Activated naive CD4-positive, alpha-beta T cell treated with anti-CD3 and anti-CD28 coated beads, Interleukin-2, amount 50 U/mL, for 24 hours (primary cell): ENCODE measurements at regions not wholly inside any gene's neighbourhood (a gene's known extent, or its start where the extent isn't known, plus 50 kb on each side); places are given as distances from the start of the nearest gene placed in this dataset.

ENCODE experiments used
- H3K27ac Mint-ChIP-seq: one replicate; pipeline ENCODE4 v1.8.0; 2021; ENCODE audit warnings: mild to moderate bottlenecking, mixed read lengths
- H3K27me3 Mint-ChIP-seq: one replicate; pipeline ENCODE4 v1.8.0; 2021; ENCODE audit warnings: mixed read lengths
- H3K36me3 Mint-ChIP-seq: one replicate; pipeline ENCODE4 v1.8.0; 2021; ENCODE audit warnings: mixed read lengths
- H3K4me1 Mint-ChIP-seq: one replicate; pipeline ENCODE4 v1.8.0; 2021; ENCODE audit warnings: mixed read lengths
- H3K4me3 Mint-ChIP-seq: one replicate; pipeline ENCODE4 v1.8.0; 2021; ENCODE audit warnings: mild to moderate bottlenecking, mixed read lengths
- H3K9me3 Mint-ChIP-seq: one replicate; pipeline ENCODE4 v1.8.0; 2021; ENCODE audit warnings: mixed read lengths

- H3K36me3 Mint-ChIP-seq: no peaks in the 10 kb centered on the region
- H3K4me1 Mint-ChIP-seq: no peaks in the 10 kb centered on the region
- H3K27ac Mint-ChIP-seq: no peak overlapping the region
- H3K27me3 Mint-ChIP-seq: no peaks in the 10 kb centered on the region
- no peak overlapping the region for H3K4me3 Mint-ChIP-seq
- no peaks in the 10 kb centered on the region for H3K9me3 Mint-ChIP-seq
Measured at GRCh38 chr6:110033101-110033500, 55.0 kb downstream of the GPR6 start.

- Mint-ChIP-seq H3K36me3 (no peaks in the 10 kb centered on the region), H3K9me3 (no peaks in the 10 kb centered on the region), H3K4me1 (no peaks in the 10 kb centered on the region), H3K27me3 (no peaks in the 10 kb centered on the region), H3K27ac (no peak overlapping the region), H3K4me3 (no peak overlapping the region)
Measured at GRCh38 chr6:110033749-110034666, 55.9 kb downstream of the GPR6 start.

- Mint-ChIP-seq H3K9me3 (no peaks in the 10 kb centered on the region), H3K27me3 (no peaks in the 10 kb centered on the region), H3K4me1 (peaks cover 6% of the 10 kb centered on the region), H3K4me3 (no peak overlapping the region), H3K36me3 (no peaks in the 10 kb centered on the region), H3K27ac (no peak overlapping the region)
Measured at GRCh38 chr6:110034667-110035036, 56.5 kb downstream of the GPR6 start.

- Mint-ChIP-seq H3K9me3 (no peaks in the 10 kb centered on the region), H3K27ac (no peak overlapping the region), H3K4me1 (peaks cover 12% of the 10 kb centered on the region), H3K27me3 (no peaks in the 10 kb centered on the region), H3K4me3 (no peak overlapping the region), H3K36me3 (no peaks in the 10 kb centered on the region)
Measured at GRCh38 chr6:110035321-110035720, 57.2 kb downstream of the GPR6 start.

- H3K27me3 Mint-ChIP-seq: no peaks in the 10 kb centered on the region
- H3K36me3 Mint-ChIP-seq: no peaks in the 10 kb centered on the region
- no peak overlapping the region for H3K27ac Mint-ChIP-seq
- peaks cover 15% of the 10 kb centered on the region for H3K4me1 Mint-ChIP-seq
- no peaks in the 10 kb centered on the region for H3K9me3 Mint-ChIP-seq
- no peak overlapping the region for H3K4me3 Mint-ChIP-seq
Measured at GRCh38 chr6:110036408-110037302, 58.5 kb downstream of the GPR6 start.

GRCh38 chr6:110037726-110038295 lies 59.7 kb downstream of the GPR6 start:
- H3K4me3 Mint-ChIP-seq: no peak overlapping the region
- no peaks in the 10 kb centered on the region for H3K27me3 Mint-ChIP-seq
- no peak overlapping the region for H3K27ac Mint-ChIP-seq
- peaks cover 15% of the 10 kb centered on the region for H3K4me1 Mint-ChIP-seq
- no peaks in the 10 kb centered on the region for H3K36me3 Mint-ChIP-seq
- H3K9me3 Mint-ChIP-seq: no peaks in the 10 kb centered on the region

GRCh38 chr6:110039364-110039980 lies 61.4 kb downstream of the GPR6 start:
- Mint-ChIP-seq H3K36me3 (no peaks in the 10 kb centered on the region), H3K27me3 (no peaks in the 10 kb centered on the region), H3K9me3 (no peaks in the 10 kb centered on the region), H3K4me1 (peaks cover 15% of the 10 kb centered on the region), H3K4me3 (peak overlapping the region; percentile 95), H3K27ac (peak overlapping the region; percentile 97)

- Mint-ChIP-seq H3K27ac (peak overlapping the region; percentile 97), H3K4me1 (peaks cover 15% of the 10 kb centered on the region), H3K4me3 (peak overlapping the region; percentile 95), H3K9me3 (no peaks in the 10 kb centered on the region), H3K36me3 (no peaks in the 10 kb centered on the region), H3K27me3 (no peaks in the 10 kb centered on the region)
Measured at GRCh38 chr6:110039981-110040383, 61.9 kb downstream of the GPR6 start.

- Mint-ChIP-seq H3K36me3 (no peaks in the 10 kb centered on the region), H3K9me3 (no peaks in the 10 kb centered on the region), H3K27ac (peak overlapping the region; percentile 70), H3K4me3 (peak overlapping the region; percentile 51), H3K4me1 (peaks cover 15% of the 10 kb centered on the region), H3K27me3 (no peaks in the 10 kb centered on the region)
Measured at GRCh38 chr6:110040716-110041115, 62.6 kb downstream of the GPR6 start.

- H3K9me3 Mint-ChIP-seq: no peaks in the 10 kb centered on the region
- peak overlapping the region; percentile 51 for H3K4me3 Mint-ChIP-seq
- H3K27ac Mint-ChIP-seq: peak overlapping the region; percentile 70
- no peaks in the 10 kb centered on the region for H3K27me3 Mint-ChIP-seq
- no peaks in the 10 kb centered on the region for H3K36me3 Mint-ChIP-seq
- peaks cover 15% of the 10 kb centered on the region for H3K4me1 Mint-ChIP-seq
Measured at GRCh38 chr6:110041126-110041525, 63.0 kb downstream of the GPR6 start.

- Mint-ChIP-seq H3K4me3 (no peak overlapping the region), H3K4me1 (peaks cover 15% of the 10 kb centered on the region), H3K27me3 (no peaks in the 10 kb centered on the region), H3K36me3 (no peaks in the 10 kb centered on the region), H3K9me3 (no peaks in the 10 kb centered on the region), H3K27ac (no peak overlapping the region)
Measured at GRCh38 chr6:110041830-110042229, 63.7 kb downstream of the GPR6 start.

GRCh38 chr6:110042670-110043296 lies 64.7 kb downstream of the GPR6 start:
- Mint-ChIP-seq H3K36me3 (no peaks in the 10 kb centered on the region), H3K4me1 (peaks cover 15% of the 10 kb centered on the region), H3K27ac (no peak overlapping the region), H3K9me3 (no peaks in the 10 kb centered on the region), H3K4me3 (no peak overlapping the region), H3K27me3 (no peaks in the 10 kb centered on the region)

- H3K27ac Mint-ChIP-seq: peak overlapping the region; percentile 72
- peaks cover 15% of the 10 kb centered on the region for H3K4me1 Mint-ChIP-seq
- no peaks in the 10 kb centered on the region for H3K27me3 Mint-ChIP-seq
- H3K4me3 Mint-ChIP-seq: no peak overlapping the region
- no peaks in the 10 kb centered on the region for H3K9me3 Mint-ChIP-seq
- no peaks in the 10 kb centered on the region for H3K36me3 Mint-ChIP-seq
Measured at GRCh38 chr6:110043366-110043994, 65.4 kb downstream of the GPR6 start.

- no peak overlapping the region for H3K4me3 Mint-ChIP-seq
- H3K4me1 Mint-ChIP-seq: peaks cover 15% of the 10 kb centered on the region
- H3K27ac Mint-ChIP-seq: no peak overlapping the region
- H3K36me3 Mint-ChIP-seq: no peaks in the 10 kb centered on the region
- H3K9me3 Mint-ChIP-seq: no peaks in the 10 kb centered on the region
- no peaks in the 10 kb centered on the region for H3K27me3 Mint-ChIP-seq
Measured at GRCh38 chr6:110044096-110044495, 66.0 kb downstream of the GPR6 start.

GRCh38 chr6:110044622-110045021 lies 66.5 kb downstream of the GPR6 start:
- no peaks in the 10 kb centered on the region for H3K9me3 Mint-ChIP-seq
- peaks cover 10% of the 10 kb centered on the region for H3K4me1 Mint-ChIP-seq
- no peak overlapping the region for H3K4me3 Mint-ChIP-seq
- no peaks in the 10 kb centered on the region for H3K36me3 Mint-ChIP-seq
- no peak overlapping the region for H3K27ac Mint-ChIP-seq
- H3K27me3 Mint-ChIP-seq: no peaks in the 10 kb centered on the region
